DMS79 (cell line): ENCODE measurements at regions not wholly inside any gene's neighbourhood (a gene's known extent, or its start where the extent isn't known, plus 50 kb on each side); places are given as distances from the start of the nearest gene placed in this dataset.

ENCODE experiments used
- DNase-seq: peaks from one replicate; lab custom pipeline; 2025; lab: John Stamatoyannopoulos, UW

DNA sequence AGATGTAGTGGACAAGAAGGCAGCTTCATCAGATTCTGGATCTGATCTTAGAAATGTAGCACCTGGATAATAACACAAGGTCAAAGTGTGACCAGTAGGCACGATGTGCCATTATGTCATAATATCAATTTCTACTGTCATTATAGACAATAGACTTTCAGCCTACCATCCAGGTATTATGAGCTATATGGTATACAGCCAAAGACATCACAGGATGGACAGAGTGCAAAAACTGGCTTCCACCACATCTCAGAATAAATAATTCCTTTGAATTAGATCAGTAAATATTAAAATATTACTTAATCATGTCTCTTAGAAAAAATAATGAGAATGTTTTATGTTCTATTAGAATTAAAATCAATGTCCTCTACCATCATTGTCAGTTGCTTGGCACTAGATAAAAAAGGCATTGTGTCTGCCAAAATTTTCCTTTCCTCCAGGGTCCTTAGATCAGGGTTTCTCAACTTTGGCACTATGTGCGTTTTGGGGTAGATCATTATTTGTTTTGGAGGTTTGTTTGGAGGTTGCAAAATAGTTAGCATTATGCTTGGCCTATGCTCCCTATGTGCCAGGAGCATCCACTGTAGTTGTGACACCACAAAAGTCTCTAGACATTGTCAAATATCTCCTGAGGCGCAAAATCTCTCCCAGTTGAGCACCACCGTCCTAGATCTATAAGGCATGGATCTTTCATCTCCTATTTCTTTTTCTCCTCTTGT, 86.7 kb upstream of the NRIP1 start:
- no peak for DNase-seq

DNA sequence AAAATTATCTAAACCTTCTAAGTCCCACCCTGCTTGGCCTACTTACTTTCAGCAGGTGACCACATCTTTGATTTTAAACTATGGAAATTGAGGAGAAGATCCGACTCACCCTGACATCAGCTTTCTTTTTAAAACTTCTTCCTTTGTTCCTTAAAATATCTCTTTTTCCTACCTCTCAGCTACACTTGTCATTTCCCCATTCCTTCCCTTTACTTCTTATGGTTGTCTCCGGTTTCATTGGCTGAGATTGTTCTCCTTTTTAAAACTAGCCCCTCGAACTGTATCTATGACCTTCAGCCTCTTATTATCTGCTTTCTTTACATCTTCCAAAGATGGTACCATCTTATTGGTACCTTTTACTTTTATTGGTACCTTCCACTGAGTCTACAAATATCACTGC, 87.8 kb upstream of the NRIP1 start:
- no peak for DNase-seq

DNA sequence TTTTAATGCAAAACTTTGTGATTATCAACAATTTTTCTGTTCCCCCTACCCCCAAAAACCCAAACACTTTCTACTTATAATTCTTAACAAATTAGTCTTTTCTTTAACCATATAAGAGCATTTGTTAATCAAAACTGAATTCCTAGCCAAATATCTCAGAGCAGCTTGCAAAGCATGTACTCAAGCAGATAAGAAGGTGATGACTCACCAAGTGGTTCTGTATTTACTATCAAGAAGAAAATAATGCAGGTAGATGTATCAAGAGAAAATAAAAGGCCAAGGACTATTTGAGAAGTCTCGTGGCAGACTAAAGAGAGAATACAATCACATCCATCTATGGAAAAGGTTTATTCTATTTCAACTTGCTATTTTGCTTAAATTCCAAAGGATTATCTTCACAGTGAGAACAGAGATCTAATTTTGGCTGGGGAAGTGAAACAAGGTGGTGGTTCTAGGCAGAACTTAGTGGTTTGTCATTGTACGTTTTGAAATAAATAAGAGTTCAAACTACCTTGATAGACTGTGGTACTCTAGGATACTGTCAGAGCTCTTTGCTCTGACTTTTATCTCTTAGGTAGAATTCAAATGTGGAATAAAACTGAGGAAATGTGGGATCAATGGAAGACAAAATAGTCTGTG, 94.7 kb upstream of the NRIP1 start:
- DNase-seq, result no peak

DNA sequence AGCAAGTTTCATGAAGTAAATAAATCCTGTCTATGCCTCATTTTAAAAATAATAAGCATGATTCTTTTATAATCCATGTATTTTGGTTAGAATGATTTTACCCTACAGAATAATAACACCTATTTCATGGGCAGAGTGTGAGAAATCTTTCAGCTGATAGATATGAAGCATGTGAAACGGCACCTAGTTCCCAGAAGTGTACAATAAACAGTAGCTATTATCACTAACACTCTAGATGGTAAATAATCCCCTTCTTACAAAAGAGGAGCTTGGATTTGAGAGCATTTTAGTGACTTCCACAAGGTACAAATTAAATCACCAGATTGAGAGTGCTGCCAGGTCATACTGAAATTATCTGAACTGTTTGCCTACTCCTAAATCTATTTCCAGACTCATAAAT, 95.3 kb upstream of the NRIP1 start:
- no peak for DNase-seq

DNA sequence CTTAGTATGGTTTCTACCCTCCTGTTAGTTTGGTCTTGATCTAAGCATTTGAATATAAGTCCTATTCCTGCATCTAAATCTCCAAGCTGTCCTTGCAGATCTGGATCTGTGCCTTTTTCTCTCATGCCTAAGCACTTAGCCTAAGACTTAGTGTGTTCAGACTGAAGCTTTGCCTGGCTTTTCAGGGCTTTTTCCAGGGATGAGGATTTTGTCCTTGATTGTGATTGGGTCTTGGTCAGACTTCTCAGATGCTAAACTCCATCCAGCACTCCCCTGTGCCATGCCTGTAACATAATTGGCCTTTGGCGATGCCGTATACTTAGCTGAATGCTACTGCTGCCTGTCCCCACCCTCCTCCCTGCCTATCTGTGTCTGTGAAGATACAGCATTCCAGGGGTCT, 98.1 kb upstream of the NRIP1 start:
- DNase-seq, result no peak

DNA sequence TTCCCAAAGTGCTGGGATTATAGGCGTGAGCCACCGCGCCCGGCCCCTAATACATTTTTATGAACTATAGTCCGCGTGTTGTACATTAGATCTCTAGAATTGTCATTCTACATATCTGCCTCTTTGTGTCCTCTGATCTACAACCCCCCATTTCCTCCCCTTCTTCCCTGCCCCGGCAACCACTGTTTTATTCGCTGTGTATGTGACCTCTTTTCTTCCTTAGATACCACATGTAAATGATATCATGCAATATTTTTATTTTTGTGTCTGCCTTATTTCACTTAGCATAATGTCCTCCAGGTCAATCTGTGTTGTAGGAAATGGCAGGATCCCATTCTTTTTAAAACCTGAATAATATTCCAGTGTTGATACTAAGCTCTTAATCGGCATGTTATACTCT, 99.5 kb upstream of the NRIP1 start:
- DNase-seq, result no peak

DNA sequence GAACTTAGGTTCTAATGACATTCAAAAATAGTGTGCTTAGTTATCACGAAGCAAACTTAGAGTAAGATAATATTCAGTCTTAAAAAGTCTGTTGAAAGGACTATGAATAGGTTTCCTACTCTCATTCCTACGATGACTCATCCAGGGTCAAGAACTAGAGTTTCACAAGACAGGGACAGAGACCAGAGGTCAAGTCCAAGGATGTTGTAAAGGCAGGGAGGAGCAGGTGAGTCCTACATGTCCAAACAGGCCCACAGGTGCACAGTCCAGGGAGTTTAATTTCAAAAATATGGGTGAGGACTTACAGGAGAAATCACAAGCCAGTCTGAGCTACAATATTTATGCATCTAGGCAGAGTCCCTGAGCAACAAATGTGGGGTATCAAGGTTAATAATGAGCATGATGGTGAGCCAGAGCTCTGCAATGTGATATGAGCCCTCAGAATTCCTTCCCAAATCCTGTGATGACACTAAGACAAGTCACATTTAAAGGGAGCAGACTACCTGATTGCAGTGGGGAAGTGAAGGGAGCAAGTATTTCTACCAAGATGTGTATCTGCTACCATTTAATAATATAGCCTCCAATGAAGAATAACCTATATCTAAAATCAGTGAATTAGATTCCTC, 100.0 kb upstream of the NRIP1 start:
- no peak for DNase-seq

DNA sequence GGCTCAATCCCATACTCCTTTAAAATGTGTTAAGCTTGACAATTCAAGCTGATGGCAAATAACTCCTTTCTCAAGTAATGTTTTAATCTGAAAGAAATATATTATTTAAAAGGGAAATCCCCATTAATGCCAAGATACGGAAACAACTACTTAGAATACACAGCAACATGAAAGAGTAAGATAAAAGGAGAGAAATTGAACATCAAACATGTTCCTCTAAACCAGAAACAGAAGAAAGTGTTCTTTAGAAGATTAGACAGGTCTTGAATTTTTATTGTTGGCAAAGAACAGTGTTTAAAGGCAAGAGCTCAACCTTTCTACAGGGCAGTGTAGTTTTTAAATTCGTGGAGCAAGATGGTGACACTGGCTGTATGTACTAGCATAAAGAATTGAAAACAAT, 105.8 kb upstream of the NRIP1 start:
- DNase-seq, result no peak

DNA sequence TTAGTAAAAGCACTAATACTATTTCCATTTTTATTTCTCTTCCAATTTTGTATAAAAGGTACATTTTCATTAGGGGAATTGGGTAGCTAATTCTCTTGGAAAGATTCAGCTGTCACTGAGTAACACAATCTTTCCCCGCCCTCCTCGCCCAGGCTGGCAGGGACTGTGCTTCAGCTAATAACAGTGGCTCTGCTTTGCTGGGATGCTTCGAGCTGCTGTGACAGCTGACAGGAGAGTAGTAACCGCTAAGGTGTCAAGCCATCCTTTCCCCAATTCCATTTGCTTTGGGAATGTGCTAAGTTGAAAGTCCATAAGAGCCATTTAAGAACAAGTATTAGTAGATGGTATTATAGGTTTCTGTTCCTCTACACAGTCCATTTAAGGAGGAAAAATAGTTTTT, 106.7 kb upstream of the NRIP1 start:
- no peak for DNase-seq

DNA sequence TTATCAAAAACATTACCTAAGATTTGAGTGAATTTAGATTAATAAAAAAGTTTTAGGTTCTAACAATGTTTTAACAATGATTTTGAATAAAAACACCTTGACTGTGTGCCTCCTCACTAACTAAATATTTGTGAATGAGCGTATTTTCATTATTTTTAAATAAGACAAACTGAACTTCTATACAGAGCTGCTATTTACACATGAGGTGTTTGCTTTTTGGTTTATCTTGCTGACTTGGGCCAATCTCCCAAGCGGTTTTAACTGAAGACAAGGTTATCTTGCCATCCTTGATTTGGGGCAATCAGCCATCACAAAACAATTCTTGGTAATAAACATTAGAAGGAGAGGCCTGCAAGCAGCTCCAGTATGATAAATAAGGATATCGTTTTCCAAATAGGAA, 108.2 kb upstream of the NRIP1 start:
- no peak for DNase-seq

DNA sequence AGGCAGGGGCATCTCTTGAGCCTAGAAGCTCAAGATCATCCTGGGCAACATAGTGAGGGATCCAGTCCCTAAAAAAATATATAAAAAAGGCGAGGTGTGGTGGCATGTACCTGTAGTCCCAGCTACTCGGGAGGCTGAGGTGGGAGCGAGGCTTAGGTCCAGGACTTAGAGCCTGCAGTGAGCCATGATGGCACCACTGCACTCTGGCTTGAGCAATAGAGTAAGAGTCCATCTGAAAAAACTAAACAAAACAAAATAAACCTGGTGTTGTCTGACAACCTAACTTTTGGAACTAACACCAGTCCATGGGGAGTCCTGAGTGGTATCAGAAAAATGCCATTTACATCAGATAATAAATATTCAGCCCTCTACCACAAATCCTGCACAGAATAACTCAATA, 110.1 kb upstream of the NRIP1 start:
- DNase-seq, result no peak

DNA sequence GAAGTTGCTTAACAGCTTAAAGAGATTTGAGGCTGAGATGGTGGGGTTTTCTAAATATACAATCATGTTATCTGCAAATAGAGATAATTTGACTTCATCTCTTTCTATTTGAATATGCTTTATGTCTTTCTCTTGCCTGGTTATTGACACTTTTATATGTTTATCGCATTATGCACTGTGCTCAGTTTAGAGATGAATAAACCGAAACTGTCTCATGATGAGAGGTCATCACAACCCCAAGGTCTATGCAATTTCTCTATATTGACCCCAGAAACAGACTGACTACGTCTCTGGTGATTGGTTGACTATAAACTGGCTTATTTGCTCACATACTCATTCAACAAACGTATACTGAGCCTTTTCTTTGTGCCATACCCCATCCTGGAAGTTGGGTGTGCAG, 117.9 kb upstream of the NRIP1 start:
- no peak for DNase-seq

DNA sequence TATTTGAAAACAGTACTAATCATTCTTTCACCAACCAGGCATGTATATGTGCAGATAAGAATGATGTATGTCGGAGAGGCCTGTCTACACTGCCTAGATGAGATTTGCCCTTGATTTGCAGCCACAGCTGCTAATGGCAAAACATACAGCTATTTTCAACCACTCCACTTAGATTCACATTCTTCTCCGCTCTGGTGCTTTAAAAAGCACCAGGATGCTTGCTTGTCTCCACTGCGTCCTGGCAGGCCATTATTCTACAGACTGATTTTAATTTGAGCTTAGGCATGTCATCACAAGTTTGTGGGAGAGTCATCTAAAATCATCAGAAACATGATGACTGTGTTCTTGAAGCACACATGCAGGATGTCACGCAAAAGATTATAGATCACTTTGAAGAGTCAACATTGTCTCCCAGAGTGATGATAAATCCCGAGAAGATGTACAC, 119.0 kb upstream of the NRIP1 start:
- DNase-seq, result no peak

DNA sequence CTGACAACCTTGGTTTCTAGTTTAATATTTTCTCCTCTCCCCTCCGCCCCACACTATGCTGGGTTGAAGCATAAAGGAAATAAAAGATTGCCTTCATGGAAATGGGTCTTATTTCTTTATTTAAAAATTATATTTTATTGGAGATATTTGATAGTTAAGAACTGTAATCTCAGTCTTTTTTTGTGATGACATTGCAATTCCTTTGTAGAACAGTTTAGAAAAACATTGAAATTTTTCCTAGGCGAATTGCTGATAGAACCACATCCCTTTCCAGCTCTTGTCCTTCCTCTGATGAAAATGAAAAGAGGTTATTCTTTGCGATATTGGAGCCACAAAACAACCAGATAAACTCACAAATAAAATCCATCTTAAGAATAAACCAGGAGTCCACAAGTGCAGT, 125.6 kb upstream of the NRIP1 start:
- no peak for DNase-seq

DNA sequence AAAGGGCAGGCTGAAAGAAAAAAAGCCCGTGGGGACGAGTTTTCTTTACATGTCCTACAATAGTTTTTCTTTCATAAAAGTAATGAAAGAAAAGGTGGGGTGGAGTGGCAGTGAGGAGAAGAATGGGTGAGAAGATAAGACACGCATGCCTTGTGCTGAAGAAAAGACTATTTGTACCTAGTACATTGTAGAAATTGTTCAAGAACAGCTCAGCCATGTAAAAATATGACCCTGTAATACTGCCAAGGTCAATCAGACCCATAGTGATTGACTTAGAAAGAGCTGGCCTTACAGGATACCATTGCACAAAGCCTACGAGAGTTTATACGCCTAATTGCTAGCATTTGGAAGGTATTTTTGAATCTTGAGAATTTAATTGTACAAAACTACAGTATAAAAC, 126.0 kb upstream of the NRIP1 start:
- DNase-seq, result no peak

DNA sequence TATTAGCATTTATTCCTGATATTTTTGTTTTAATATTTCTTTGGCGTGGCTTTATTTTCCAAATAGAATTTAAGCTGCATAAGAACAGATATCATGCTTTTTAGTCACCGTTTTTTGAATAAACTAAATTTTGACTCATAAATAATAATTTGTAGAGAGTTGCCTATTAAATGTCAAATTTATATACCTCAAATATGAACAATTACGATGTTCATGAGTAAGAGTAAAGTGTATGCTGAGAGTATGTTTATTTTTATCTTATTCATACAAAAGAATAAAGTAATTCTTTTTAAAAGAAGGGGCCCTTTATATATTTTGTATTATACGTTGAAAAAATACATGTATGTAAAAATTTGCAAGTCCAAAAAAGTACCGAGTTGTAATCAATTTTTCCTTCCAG, 126.5 kb upstream of the NRIP1 start:
- DNase-seq, result no peak

DNA sequence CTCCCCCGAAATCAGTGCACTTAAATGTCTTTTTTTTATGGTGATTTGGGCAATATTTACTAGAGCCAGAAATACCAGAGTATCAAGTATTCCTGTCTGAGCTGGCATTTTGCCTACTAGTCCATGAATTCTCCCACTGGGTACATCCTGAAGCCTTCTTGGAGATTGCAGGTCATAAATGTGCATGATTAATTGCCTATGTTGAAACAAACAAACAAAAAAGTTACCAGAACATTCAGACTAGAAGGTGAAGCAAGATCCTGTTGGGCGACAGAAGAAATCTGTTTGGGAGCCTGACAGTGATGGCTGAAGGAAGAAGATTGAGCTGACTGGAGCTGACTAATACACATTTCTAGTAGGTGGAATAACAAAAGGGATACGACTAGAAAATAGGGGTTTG, 127.4 kb upstream of the NRIP1 start:
- no peak for DNase-seq

DNA sequence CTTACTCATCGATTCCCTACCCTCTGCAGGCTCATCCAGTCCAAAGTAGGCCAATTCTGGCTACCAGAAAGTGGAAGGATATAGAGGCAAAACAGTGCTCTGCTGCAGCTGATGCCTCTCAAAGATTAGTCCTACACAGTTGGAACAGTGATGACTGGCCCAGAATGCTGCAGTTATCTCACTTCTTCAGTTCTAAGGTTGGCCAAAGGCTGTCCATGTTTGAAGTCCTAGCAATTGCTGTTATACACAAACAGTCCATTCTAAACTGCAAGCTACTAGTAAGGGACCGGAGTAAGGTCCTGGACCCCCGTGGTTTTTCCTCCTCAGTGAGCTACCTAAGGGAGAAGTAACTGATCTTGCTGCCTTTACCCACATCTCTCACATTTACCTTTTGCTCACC, 129.1 kb upstream of the NRIP1 start:
- no peak for DNase-seq

DNA sequence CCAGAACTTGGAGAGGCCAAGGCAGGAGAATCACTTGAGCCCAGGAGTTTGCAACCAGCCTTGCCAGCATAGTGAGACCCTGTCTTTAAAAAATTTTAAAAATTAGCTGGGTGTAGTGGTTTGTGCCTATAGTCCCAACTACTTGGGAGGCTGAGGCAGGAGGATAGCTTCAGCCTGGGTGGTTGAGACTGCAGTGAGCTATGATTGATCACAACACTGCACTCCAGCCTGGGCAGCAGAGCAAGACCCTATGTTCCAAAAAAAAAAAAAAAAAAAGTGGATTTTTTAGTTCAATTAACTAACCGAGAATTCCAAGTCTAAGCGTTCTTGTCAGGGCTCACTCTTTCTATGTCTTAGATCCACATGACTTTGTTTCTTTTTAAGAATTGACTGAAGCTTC, 130.3 kb upstream of the NRIP1 start:
- no peak for DNase-seq

DNA sequence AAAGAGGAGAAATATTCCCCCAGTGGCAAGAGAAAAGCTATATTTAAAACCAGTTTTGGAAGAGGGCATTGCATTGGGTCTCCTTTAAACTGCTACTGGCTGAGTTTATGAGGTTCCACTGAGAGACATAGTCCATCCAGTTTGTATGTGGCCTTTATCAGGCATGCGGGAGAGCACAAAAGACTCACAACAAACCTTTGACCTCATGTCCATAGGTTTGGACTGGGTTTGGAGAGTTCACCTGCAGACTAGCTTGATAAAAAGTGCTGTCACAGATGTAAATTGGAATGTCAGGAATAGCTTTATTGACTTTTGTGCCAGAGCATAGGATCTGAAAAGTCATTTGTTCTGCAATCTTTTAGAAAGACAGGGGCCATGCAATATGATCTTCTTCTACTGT, 131.0 kb upstream of the NRIP1 start:
- no peak for DNase-seq

DNA sequence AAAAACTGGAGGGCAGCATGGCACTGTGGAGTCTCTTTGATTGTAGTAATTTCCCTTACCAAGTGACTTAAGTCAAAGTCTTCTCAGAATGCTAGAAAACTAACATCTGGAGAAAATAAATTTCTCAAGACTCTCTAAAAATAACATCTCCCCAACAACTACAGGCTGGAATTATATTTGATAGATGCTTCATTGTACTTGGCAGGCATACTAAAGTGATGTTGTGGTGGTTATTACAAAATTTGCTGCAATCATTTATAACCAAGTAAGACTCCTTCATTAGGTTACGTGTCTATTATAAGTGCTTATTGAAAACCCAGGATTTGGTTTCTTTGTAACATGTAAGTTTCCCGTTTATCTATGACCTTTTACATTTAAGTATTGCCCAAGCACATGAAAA, 132.9 kb upstream of the NRIP1 start:
- DNase-seq, result no peak

DNA sequence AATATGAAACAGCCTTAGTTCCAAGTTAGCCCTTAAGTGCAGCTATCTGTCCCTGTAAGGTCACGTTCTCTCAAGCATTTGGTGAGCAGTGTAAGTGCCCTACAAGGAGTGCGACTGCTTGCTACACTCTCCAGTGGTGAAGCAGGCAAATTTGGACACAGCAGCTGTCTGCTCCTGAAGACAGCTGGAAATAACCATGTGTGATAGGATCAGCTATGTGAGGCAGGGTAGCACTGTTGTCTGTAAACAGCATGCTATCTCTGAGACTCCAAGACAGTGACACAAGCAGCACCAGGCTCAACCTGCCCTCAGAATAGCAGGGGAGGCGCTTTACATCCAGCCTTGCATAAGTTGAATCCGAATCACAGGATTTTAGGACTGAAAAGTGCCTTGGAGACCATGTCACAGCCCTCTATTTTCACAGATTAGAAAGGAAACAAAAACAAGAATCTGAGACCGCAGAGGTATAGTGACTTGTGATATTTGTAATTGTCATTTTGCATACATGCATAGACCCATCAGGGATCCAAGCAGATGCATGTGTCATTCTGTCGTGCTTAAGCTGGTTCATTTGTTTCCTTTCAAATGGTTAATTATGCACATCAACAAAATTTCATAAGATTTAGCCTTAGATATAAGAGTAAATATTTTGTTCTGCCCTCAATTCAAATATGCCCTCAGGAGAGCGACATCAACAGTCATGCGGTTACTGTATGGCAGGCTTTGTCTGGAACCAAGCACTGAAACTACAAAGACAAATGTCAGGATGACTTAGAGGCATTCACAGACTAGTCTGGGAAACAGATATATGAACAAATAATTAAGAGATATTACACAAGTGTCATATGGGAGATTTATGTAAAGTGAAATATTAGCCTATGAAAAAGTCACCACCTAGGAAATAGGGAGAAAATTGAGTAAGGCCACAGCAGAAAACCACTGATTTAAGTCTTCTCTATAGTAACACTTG, 134.9 kb upstream of the NRIP1 start:
- DNase-seq, result no peak

DNA sequence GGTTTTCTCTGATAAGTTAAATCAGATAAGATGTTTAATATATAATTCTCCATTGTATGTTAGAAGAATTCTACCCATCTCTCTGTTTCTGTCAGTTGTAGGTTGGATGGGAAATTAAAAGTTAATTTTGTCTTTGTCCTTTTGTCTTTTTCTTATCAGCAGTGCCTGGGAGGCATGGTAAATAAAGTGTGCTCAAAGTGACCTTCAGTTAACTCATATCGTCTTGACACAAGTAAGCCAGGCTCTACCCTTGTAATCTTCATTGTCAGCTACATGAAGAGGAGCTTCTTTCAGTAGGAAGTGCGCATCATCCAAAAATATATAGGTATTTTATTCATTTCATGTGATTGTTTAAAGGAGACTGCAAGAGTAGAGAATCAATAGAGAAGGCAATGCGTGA, 138.9 kb upstream of the NRIP1 start:
- no peak for DNase-seq
